Fibroblast of mammary gland (primary cell): ENCODE measurements at regions not wholly inside any gene's neighbourhood (a gene's known extent, or its start where the extent isn't known, plus 50 kb on each side); places are given as distances from the start of the nearest gene placed in this dataset.

Source experiments
- DNase-seq: peaks from one replicate; pipeline ENCODE4 v3.0.0-alpha.2; 2010; ENCODE audit warnings: low read depth
- H3K4me3 ChIP-seq: 2 replicates; pipeline ENCODE4 v1.5.1; 2011; ENCODE audit warnings: low read depth, mild to moderate bottlenecking, low read length, moderate library complexity; ENCODE audit not compliant: control insufficient read depth
- TF ChIP-seq, protein P1 (sequence below): conservative IDR thresholded peaks from 2 replicates; pipeline ENCODE4 v1.5.1; 2011; ENCODE audit warnings: low read depth, low read length, inconsistent platforms; ENCODE audit not compliant: control insufficient read depth, insufficient read depth

GRCh38 chr4:180525523-180526077 lies 1717.6 kb upstream of the TENM3 start:
- no peak overlapping the region for H3K4me3 ChIP-seq
- no peak for DNase-seq
- TF ChIP-seq, protein P1, sequence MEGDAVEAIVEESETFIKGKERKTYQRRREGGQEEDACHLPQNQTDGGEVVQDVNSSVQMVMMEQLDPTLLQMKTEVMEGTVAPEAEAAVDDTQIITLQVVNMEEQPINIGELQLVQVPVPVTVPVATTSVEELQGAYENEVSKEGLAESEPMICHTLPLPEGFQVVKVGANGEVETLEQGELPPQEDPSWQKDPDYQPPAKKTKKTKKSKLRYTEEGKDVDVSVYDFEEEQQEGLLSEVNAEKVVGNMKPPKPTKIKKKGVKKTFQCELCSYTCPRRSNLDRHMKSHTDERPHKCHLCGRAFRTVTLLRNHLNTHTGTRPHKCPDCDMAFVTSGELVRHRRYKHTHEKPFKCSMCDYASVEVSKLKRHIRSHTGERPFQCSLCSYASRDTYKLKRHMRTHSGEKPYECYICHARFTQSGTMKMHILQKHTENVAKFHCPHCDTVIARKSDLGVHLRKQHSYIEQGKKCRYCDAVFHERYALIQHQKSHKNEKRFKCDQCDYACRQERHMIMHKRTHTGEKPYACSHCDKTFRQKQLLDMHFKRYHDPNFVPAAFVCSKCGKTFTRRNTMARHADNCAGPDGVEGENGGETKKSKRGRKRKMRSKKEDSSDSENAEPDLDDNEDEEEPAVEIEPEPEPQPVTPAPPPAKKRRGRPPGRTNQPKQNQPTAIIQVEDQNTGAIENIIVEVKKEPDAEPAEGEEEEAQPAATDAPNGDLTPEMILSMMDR, result no peak

- no peak for DNase-seq
- TF ChIP-seq, protein P1, result no peak
These were observed 1715.2 kb upstream of the TENM3 start for GRCh38 chr4:180528003-180528402.

GRCh38 chr4:180530787-180531186 lies 1712.4 kb upstream of the TENM3 start:
- TF ChIP-seq, protein P1, result no peak
- DNase-seq, result no peak
- no peak overlapping the region for H3K4me3 ChIP-seq

More at GRCh38 chr4:180528003-180528402, 1715.2 kb upstream of the TENM3 start:
- no peak overlapping the region for H3K4me3 ChIP-seq

- TF ChIP-seq, protein P1, result no peak
- DNase-seq, result no peak
- H3K4me3 ChIP-seq, result no peak overlapping the region
These were observed 1710.5 kb upstream of the TENM3 start for GRCh38 chr4:180532691-180533090.

DNA sequence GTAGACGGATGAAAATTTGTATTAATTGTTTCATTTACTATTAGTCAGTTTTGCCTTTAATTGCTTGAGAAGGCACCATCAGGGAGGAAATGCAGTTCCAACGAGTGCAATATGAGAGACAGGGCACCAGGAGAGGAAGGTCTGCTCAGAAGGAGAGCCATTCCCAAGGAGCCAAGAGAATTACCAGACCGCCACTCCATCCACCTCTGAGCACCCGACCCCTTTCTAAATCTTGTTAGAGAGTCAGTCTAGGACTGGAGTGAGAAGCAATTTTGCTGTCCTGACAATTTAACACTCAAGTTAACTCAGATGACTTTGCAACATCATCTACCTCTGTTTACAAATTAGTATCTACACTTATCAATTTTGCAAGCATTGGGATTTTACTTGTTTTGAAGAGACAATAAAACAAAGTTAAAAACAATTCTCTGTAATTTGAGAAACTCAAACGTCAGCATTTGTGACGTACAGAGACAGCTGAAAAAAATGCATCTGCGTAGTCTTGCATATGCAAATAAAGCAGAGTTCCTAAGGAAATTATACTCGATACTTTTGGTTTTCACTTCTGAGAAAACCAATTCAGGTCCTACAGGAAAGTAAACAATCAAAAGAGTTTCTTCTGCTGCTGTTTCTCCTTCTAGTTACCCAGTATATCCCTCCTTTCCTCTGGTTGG lies 1704.7 kb upstream of the TENM3 start:
- H3K4me3 ChIP-seq, result no peak overlapping the region
- no peak for DNase-seq
- TF ChIP-seq, protein P1, result no peak

DNA sequence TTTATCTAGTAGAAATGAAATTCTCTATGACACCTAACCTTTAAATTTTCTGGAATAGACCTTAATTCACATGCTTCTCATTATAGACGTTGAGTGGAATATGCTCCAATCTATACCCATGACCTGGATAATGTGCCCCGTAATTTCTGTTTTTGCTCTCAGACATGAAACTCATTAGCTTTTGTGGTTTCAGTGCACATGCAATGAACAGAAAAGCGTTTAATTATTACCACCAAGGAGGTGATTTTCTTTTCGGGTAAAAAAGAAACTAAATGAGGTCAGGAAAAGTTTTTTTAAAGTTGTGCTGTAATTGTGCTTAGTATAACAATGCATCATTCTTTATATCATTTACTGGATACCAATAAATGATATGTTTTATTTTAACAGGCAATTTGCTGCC lies 1703.9 kb upstream of the TENM3 start:
- H3K4me3 ChIP-seq, result no peak overlapping the region
- DNase-seq, result no peak
- TF ChIP-seq, protein P1, result no peak
